NCI-H2196 (cell line): ENCODE measurements at regions not wholly inside any gene's neighbourhood (a gene's known extent, or its start where the extent isn't known, plus 50 kb on each side); places are given as distances from the start of the nearest gene placed in this dataset.
"Not testable (repeated sequence)": the region's sequence is repeated elsewhere in the genome, so short reads cannot be mapped to it uniquely, and the experiment has no call there.

ENCODE experiments used
- DNase-seq: peaks from one replicate; lab custom pipeline; 2025; ENCODE audit not compliant: unreplicated experiment; lab: John Stamatoyannopoulos, UW

GRCh38 chr1:165147799-165148198, 208.7 kb downstream of the LMX1A start:
- DNase-seq = no peak

- DNase-seq = peak; percentile 73
Observed at GRCh38 chr1:165144757-165145397, 211.6 kb downstream of the LMX1A start.

GRCh38 chr1:165143437-165144065, 213.0 kb downstream of the LMX1A start:
- DNase-seq = peak; percentile 28

- DNase-seq = no peak
Observed at GRCh38 chr1:165138960-165139359, 217.6 kb downstream of the LMX1A start.

- no peak for DNase-seq
Observed at GRCh38 chr1:165137551-165138316, 218.8 kb downstream of the LMX1A start.

- DNase-seq = no peak
Observed at GRCh38 chr1:165134431-165134830, 222.1 kb downstream of the LMX1A start.

GRCh38 chr1:165129568-165130164, 226.8 kb downstream of the LMX1A start:
- DNase-seq = peak; percentile 89

- no peak for DNase-seq
Observed at GRCh38 chr1:165124772-165125171, 231.7 kb downstream of the LMX1A start.

GRCh38 chr1:165119086-165119485, 237.4 kb downstream of the LMX1A start:
- no peak for DNase-seq

- DNase-seq = no peak
Observed at GRCh38 chr1:165117482-165117881, 239.0 kb downstream of the LMX1A start.

GRCh38 chr1:165116732-165117131, 239.8 kb downstream of the LMX1A start:
- DNase-seq = no peak

GRCh38 chr1:165116171-165116570, 240.3 kb downstream of the LMX1A start:
- DNase-seq = no peak

- no peak for DNase-seq
Observed at GRCh38 chr1:165114889-165115285, 241.6 kb downstream of the LMX1A start.

- DNase-seq = peak; percentile 82
Observed at GRCh38 chr1:165114022-165114888, 242.3 kb downstream of the LMX1A start.

GRCh38 chr1:165112260-165112659, 244.3 kb downstream of the LMX1A start:
- DNase-seq = no peak

- DNase-seq = no peak
Observed at GRCh38 chr1:165109013-165109412, 247.5 kb downstream of the LMX1A start.

GRCh38 chr1:165092542-165093162, 263.9 kb downstream of the LMX1A start:
- not testable (repeated sequence) for DNase-seq

- no peak for DNase-seq
Observed at GRCh38 chr1:165080253-165080896, 276.1 kb downstream of the LMX1A start.

GRCh38 chr1:165078391-165078790, 278.1 kb downstream of the LMX1A start:
- no peak for DNase-seq
